Astrocyte of the hippocampus (primary cell): ENCODE measurements at regions not wholly inside any gene's neighbourhood (a gene's known extent, or its start where the extent isn't known, plus 50 kb on each side); places are given as distances from the start of the nearest gene placed in this dataset.

ENCODE experiments used
- DNase-seq: peaks from one replicate; pipeline ENCODE4 v3.0.0; 2011; ENCODE audit warnings: low read depth, low spot score

- peak; percentile 92 for DNase-seq
These were observed 82.3 kb upstream of the CD99 start for GRCh38 chrX:2608638-2609430.

- no peak for DNase-seq
These were observed 84.0 kb upstream of the CD99 start for GRCh38 chrX:2607113-2607512.

GRCh38 chrX:2600564-2600963 is 90.5 kb upstream of the CD99 start:
- DNase-seq: no peak

GRCh38 chrX:2596555-2597255 is 94.4 kb upstream of the CD99 start:
- DNase-seq: no peak

- no peak for DNase-seq
These were observed 95.0 kb upstream of the CD99 start for GRCh38 chrX:2596045-2596444.

- peak; percentile 47 for DNase-seq
These were observed 94.5 kb upstream of the DHRSX start for GRCh38 chrX:2595258-2595657.

GRCh38 chrX:2594491-2594890 is 93.7 kb upstream of the DHRSX start:
- DNase-seq: no peak

- no peak for DNase-seq
These were observed 91.5 kb upstream of the DHRSX start for GRCh38 chrX:2592279-2592678.

- no peak for DNase-seq
These were observed 88.6 kb upstream of the DHRSX start for GRCh38 chrX:2589186-2590020.

GRCh38 chrX:2588049-2588448 is 87.3 kb upstream of the DHRSX start:
- DNase-seq: no peak

- DNase-seq: no peak
These were observed 86.4 kb upstream of the DHRSX start for GRCh38 chrX:2587146-2587545.

- DNase-seq: no peak
These were observed 84.3 kb upstream of the DHRSX start for GRCh38 chrX:2585158-2585470.

- no peak for DNase-seq
These were observed 83.7 kb upstream of the DHRSX start for GRCh38 chrX:2584251-2585157.

GRCh38 chrX:2583194-2584162 is 82.7 kb upstream of the DHRSX start:
- no peak for DNase-seq

- DNase-seq: no peak
These were observed 81.9 kb upstream of the DHRSX start for GRCh38 chrX:2582667-2583066.

GRCh38 chrX:2581296-2581695 is 80.5 kb upstream of the DHRSX start:
- DNase-seq: no peak

GRCh38 chrX:2578864-2579263 is 78.1 kb upstream of the DHRSX start:
- DNase-seq: no peak

- peak; percentile 39 for DNase-seq
These were observed 77.2 kb upstream of the DHRSX start for GRCh38 chrX:2577844-2578466.

GRCh38 chrX:2576793-2577192 is 76.0 kb upstream of the DHRSX start:
- no peak for DNase-seq

GRCh38 chrX:2574271-2574670 is 73.5 kb upstream of the DHRSX start:
- DNase-seq: no peak
